CD4-positive, alpha-beta T cell treated with Interferon alpha-2 for 1 hour (primary cell): ENCODE measurements at regions not wholly inside any gene's neighbourhood (a gene's known extent, or its start where the extent isn't known, plus 50 kb on each side); places are given as distances from the start of the nearest gene placed in this dataset.

Experiments used
- DNase-seq, 2 donors: peaks; one replicate each; pipeline ENCODE4 v3.0.0-alpha.2; 2020 to 2022

DNA sequence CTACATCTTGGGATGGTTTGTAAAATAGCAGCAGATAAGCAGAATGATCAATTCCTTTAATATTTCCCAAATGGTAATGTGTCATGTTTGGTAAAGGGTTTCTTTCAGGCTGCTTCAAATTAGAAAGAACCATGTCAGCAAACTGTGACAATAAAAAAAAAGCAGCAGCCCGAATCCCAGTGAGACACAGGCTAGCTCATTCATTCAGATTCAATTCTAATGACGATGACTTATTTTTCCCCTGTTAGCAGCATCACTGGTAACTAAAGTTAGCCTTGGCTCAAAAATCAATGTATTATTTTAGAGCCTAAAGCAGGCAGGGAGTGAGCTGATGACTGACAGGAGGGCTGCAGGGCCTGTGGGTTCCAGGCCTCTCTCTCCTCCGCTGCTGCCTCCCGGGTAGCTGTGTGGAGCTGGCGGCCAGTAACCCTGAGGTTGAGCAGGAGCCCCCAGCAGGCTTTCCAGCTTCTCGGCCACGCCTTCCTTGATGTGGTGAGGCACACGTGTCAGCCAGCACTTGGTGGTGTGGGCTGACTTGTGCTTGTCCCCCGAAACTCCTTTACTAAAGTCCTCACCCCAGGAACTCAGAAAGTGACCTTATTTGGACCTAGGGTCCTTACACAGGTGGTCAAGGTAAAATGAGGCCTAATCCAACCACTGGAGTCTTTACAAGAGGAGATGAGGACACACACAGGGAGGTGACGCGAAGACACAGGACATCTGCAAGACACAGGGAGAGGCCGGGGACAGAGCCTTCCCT lies 120.5 kb upstream of the HS6ST1 start:
- DNase-seq: no peak

DNA sequence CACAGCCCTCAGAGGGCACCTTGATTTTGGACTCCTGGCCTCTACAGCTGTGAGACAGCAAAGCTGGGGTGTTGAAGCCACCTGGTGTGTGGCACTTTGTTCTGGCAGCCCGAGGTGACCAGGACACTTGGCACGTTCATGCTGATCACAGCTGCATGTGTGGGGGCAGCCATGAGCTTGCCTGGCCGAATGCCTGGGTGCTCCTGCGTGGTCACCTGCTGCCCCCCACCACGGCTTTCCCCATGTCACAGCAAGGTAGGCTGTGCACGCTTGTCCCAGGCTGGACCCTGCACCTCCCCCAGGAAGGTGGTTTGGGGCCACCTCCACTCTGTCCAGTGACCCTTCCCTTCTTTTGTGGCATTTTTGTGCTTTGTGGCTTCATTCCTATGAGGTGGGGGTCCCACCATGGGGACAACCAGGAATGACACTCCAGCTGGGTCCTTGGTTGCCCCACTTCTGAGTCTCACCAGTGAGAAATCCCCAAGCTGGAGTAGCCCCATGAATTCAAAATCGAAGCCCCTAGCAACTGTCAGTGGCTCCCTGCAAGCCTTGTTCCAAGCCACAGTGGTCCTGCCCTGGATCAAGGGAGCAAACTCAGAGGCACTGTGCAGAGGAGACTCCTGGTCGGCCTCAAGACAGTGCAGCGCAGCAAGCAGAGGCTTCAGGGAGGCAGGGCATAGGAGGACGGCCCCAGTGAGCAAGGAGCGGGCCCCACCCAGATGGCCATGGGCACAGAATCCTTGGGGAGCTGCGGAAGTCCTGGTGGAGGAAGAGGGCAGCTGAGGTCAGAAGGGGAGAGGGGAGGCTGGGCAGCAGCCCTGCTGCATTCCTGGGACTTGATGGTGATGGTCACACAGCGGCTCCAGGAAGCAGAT lies 121.4 kb upstream of the HS6ST1 start:
- DNase-seq: no peak

DNA sequence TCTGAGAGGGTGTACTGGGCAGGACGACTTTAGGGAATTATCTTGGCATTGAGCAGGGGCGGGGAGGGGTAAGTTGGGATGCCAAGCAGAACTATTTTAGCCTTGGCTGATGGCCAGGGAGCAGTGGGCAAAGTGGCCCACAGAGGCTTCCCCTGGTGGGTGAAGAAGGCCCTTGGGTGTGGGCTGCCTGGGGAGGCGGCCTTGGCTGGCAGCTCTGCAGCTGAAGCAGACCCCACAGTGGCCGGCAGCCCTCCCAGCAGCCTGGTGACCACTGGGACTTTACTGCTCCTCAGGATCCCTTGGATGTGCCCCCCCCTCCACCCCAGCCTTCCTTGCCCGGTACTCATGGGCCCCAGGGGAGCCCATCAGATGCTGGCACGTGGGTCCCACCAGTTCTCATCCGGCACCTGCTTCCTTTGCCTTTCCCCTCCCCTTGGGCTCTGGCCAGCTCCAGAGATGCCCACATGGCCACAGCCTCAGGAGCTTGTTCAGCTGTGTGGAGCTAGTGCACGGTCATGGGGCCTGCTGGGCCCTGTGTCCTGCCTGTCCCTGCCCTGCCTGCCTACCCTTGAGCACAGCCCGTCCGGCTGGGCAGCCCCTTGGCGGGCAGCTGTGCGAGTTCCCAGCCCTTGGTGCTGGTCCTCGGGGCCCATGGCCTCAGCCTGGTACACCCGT lies 122.1 kb upstream of the HS6ST1 start:
- DNase-seq: no peak

DNA sequence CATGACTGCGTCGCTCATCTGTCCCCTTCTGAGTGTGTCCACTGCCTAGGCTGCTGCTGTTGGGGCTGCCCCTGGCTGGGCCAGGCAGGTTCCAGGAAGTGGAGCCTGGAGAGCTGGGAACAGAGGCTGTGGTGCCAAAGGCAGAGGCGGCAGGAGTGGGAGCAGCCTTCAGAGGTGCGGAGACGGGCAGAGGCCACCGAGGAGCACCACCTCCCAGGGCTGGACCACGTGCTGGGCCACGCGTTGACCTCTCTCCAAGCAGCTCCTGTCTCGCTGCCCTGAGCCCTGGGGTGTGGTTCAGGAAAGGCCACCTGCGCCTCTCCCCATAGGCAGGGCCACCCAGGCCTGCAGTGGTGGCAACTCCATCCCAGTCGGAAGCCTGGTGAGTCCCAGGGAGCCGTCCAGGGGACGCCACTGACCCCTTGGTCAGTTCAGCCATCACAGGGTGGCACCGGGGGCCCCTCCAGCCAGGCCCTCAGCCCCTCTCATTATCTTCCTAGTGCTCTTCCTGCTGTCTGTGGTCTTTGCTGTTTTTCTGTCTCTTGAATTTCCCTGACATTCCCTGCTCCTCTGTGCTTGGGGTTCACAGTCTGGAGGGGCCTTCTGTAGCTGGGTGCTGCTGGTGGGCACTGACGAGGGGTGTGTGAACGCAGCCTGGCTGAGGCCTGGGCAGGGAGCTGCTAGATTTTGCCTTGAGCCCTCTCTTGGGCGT lies 122.8 kb upstream of the HS6ST1 start:
- no peak for DNase-seq

DNA sequence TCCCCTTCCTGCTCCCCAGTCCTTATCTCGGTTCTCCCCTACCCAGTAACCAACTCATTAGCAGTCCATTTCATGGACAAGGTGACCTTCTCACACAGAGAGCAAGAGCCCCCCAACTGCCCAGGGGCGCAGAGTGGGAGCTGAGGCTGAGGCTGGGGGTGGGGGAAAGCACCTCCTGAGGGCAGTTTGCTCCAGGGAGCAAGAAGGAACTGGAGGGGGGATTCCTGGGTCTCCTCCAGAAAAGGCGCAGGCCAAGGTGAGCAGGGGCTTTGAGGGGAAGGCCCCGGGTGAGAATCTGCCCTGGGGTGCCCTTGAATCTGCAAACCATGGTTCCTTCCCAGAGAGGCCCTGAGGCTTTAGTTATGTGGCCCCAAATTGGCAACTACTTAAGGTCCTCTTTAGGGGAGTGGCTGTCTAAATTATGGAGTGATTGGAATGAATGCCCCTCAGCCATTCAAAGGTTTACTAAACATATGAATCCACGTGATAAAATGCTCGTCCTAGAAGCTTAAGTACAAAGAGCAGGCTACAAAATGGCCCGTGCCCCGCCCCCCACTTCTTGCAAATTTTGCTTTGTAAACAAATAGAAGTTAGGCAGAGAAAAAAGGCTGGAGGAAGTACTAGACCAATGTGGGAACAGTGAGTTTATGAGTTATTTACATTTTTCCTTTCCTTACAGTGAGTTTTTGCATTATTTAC lies 123.5 kb upstream of the HS6ST1 start:
- no peak for DNase-seq

DNA sequence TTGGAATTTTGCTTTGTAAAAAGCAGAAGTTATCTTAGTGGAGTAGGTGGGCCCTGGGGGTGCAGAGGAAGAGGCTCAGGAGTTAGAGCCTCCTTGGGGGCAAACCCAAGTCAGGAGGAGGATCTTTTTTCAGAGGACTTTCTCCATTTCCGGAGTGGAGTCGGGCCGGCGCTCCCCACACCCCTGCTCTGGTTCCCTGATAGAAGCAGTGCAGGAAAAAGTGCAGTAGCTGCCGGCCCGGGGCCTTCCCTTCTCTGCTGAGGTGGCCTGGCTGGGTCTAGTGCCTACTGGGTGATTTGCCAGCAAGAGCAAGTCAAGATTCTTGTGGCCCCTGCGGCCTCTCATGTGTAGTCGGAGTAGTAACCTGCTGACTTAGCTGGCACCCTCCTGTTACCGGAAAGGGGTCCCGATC lies 124.2 kb upstream of the HS6ST1 start:
- DNase-seq: no peak

DNA sequence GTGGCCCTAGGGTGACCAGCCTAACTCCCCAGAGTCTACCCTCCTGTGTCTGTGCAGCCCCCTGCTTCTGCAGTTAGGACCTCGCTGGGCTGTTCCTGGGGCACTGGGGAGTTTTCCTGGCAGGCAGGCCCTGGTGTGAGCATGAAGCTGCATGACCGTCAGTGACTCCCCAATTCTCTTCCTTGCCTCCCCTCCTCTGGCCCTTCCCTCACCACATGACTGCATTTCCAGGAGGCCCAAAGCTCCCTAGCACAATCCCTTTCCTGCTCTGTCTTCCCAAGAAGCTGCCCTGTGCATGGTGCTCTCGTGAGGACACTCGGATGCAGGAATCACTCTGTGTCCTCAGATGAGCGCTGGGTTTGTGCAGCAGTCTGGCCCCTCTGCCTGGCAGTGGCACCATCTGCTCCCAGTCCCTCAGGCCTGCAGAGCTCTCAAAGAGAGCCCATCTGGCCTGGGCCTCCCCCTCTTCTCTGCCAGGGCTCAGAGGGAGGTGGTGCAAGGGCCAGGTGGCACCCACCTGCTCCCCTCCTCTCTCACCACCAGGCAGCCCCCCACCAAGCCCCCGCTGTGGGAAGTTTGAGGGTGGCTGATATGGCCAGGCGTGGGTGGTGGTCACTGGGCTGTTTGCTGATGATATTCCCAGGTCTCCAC lies 125.6 kb upstream of the HS6ST1 start:
- DNase-seq: no peak

DNA sequence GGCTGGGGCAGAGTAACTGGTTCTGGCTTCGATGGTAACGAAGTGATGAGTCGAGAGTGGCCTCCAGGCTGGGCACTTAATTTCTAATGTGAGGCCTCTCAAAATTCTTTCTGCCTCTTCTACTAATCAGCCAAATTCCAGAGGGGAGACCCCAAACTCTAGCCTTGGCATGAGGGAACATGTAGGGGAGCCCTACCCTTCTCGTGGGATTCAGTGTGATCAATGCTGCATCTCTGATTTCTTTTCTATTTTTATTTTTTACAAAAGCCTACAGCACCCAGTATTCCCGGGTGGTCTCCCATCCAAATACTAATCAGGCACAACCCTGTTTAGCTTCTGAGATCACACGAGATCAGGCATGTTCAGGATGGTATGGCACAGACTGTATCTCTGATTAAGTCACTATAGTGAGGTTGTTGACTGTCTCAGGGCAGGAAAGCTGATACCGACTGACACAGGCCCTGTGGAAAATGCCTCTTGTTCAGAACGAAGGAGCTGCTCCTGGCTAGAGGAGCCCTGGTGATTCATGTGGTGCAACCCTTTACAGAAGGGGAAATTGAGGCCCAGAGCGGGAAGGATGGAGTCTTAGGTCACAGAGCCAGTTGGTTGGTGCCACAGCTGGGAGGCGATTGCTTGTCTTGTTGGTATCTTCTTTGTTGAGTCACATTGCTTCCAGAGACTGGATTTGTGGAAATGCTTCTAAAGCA lies 126.3 kb upstream of the HS6ST1 start:
- DNase-seq: no peak

DNA sequence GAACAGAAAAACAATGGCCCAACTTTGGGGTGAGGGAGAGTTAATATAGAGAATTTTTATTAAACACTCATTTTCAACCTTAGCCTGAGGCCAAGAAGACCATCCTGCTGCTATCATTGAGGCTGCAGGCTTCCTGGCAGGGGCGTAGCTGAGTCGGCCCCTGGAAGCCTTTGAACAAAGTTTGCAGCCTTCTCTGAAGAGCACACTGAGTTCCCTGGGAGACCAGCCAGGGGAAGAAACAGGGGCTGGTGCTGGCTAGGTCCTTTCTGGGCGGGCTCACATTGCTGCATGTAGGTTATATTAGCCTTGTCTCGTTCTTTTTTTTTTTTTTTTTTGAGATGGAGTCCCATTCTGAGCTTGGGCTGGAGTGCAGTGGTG lies 126.8 kb upstream of the HS6ST1 start:
- no peak for DNase-seq

DNA sequence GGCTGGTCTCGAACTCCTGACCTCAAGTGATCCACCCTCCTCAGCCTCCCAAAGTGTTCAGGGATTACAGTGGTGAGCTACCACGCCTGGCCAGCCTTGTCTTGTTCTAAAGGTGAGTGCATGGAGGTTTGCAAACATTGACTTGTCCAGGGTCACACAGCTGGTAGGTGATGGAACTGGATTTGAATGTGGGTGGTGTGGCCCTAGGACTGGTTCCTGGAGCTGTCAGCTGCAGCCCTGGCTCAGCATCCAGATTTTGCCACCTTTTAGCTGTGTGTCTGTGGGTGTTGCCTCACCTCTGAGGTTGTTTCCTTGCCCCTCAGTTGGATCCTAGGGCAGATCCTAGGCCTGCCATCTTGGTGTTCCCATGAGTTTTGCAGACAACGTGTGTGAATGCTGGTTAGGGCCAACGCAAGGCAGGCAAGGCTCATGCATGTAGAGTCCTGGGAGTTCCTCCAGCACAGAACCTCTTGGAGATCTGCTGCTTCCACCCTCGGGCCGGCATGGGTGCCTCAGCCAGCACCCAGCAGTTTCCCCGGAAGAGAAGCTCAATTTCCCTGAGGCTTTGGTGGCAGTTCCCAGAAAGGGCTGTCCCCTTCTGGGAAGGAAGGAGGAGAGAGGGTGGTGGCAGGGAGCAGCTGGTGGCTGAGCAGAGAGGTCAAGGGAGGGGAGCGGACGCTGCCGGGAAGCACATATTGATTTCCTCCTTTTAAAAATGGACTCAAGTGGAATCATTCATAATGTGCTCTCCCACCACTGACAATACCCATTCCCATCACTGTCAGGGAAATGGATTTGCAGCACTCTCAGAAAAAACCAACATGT lies 127.6 kb upstream of the HS6ST1 start:
- no peak for DNase-seq

DNA sequence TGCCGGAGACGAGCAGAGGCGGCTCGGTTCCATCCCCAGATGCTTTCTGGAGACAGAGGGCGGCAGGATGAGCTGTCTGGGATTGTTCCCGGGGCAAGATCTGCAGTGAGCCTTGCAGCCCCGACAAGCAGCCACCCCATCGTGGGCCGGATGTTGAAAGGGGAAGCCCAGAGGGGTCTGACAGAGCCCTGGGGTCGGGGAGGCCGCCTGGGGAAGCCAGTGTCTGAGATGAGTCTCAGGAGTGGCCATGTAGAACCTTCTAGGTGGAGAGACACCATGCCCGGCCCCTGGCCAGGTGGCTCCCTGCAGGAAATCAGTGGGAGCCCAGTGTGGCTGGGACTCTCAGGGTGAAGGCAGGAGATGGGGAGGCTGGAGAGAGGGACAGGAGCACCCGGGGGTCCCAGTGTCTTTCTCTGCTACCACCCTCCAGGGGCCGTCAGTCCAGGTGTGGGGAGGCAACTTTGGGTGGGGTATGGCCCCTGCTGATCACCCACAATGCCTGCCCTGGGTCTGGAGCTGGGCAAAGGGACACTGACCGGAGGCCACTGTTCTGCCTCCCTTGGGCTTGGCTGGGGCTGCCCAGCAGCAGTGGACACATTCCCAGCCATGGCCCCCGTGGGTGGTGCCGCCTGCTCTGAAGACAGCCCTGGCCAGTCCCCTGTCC lies 128.3 kb upstream of the HS6ST1 start:
- no peak for DNase-seq

DNA sequence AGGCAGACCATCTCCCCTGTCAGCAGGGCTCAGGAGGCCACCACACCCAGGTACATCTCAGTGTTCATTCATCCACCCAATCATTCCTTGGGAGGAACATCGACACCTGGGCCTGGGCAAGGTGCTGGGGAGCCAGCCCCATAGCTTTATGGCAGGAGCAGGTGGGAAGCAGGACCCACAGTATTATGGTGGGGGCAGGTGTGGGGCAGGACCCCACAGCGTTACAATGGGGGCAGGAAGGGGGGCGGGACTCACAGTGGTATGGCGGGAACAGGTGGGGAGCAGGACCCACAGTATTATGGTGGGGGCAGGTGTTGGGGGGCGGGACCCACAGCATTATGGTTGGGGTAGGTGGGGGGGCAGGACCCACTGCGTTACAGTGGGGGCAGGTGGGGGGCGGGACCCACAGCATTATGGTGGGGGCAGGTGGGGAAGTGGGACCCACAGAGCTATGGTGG lies 128.9 kb upstream of the HS6ST1 start:
- DNase-seq: no peak

DNA sequence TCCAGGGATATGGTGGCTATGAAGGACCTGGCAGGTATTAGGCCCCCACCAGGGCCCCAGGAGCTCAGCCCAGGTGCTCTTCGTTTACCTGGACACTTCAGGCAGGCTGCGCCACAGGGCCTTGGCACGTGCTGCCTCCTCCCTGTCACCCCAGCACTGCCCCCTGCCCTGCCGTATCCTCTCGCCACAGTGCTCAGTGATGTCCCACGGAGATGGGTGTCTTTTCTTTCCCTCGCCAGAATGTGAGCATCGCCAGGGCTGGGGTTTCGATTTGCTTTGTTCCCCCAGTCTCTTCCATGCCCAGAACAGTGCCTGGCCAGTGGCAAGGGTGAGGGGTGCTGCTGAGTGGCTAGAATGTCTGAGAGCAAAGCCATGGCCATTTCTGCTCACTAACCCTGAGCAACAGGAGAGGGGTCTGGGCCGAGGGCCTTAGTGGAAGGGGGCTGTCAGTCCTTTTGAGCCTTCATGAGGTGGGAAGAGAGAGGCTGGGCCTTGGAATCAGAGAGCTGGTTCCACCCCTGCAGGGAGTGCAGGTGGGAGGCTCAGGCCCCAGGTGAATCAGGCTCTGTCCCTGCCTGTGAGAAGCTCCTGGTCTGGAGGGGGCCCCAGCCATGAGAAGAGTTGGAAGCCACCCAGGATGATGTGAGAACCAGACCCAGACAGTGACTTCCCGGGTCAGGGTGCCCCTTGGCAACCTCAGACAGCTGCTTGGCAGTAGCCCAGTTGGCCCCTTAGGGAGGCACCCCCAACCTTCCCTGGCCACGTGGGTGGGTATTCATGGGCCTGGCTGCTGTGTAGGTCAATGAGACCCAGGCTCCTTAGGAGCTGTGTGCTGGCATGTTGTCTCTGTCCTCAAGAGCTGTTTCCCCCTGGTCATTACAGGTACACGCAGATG lies 129.9 kb upstream of the HS6ST1 start:
- DNase-seq: no peak

DNA sequence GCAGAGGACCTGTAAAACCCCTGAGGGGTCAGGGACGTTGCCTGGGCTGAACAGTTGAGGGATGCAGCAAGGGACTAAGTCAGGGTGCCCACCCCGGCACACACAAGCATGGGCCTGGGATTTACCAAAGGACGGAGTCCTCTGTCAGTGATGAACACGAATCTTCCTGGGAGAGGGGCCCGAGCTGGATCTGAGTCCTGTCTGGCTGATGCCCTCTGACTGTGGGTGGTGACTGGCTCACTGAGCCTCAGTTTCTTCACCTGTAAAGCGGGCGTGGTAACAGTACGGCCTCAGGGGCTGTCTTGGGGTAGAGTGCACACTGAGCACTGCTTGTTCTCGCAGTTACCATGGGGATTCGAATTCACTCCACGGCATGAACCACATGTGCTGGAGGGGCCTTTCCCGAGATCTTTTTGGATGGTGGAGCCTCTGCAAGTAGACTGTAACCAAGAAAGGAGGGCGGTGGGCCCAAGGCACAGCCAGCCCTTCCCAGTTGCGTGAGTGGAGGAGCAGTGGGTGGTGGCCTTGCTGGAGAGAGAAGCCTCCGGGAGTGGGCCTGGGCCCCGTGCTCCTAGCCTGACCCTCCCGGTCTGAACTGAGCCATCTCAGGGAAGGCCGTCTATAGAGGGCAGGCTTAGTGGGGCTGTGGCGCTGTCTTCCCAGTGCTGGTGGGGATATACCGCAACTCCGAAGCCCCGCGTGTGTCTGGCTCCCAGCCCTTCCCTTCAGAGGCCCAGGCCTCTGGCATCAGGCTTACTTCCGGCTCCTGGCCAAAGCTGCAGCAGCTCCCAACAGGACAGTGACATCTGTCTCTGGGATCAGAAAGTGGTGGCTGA lies 130.8 kb upstream of the HS6ST1 start:
- no peak for DNase-seq

DNA sequence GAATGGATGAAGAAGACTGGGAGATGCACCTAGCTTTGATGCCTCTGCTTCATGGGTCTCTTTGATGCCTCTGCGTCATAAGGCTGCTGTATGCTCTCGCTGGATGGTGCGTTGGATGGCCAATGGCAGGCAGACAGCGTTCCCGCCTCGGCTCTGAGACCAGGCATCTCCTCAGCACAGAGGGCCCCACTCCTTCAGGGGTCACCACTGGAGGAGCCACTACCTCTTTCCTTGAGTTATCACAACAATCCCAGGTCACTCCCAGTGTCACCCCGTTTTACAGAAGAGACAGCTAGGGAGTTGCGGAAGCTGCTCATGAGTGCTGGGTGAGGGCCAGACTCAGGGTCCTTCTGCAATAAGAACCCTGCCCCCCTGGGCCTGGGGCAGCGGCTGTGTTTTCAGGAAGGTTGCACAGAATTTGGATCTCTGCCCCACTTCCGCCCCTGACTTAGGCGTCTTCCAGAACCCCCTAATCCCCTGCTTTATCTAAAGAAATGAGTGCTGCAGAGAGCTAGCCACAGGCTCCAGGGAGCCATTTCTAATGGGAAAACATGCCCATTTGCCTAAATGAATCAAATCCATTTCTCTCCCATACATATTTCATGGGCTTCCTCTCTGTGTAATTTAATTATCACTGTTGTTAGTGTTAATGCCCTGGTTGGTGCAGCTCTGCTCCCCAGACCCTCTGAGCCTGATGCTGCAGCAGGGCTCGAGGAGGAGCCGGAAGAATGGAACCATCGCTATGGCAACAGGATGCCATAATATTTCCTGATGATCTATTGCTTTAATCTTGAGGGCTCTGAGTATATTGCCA lies 131.8 kb upstream of the HS6ST1 start:
- DNase-seq: no peak
